Nephron (organoid): ENCODE measurements at regions not wholly inside any gene's neighbourhood (a gene's known extent, or its start where the extent isn't known, plus 50 kb on each side); places are given as distances from the start of the nearest gene placed in this dataset.
A peak's percentile ranks its signal among the peaks of the same experiment; 100 is the strongest.

Experiments used
- H3K27ac Mint-ChIP-seq, 3 experiments: 2 replicates each; pipeline ENCODE4 v1.8.0; 2020; ENCODE audit warnings: mixed read lengths in 3 of 3, mild to moderate bottlenecking in 2 of 3, moderate library complexity in 1 of 3
- H3K27me3 Mint-ChIP-seq: 2 replicates; pipeline ENCODE4 v1.8.0; 2021; ENCODE audit warnings: low read depth, mild to moderate bottlenecking, moderate library complexity, mixed read lengths
- H3K36me3 Mint-ChIP-seq: 2 replicates; pipeline ENCODE4 v1.8.0; 2020; ENCODE audit warnings: low read depth, mixed read lengths
- H3K4me1 Mint-ChIP-seq: 2 replicates; pipeline ENCODE4 v1.8.0; 2020; ENCODE audit warnings: mixed read lengths
- H3K4me3 Mint-ChIP-seq, 3 experiments: 2 replicates each; pipeline ENCODE4 v1.8.0; 2020; ENCODE audit warnings: mild to moderate bottlenecking in 3 of 3, mixed read lengths in 3 of 3, moderate library complexity in 2 of 3
- H3K9me3 Mint-ChIP-seq: 2 replicates; pipeline ENCODE4 v1.8.0; 2020; ENCODE audit warnings: mixed read lengths
- CTCF ChIP-seq, 3 experiments: fragments of 200-600 bp; sonication (generic); IDR thresholded peaks; one replicate each; pipeline ENCODE4 v1.5.0; 2021; ENCODE audit warnings: antibody characterized with exemption in 3 of 3; ENCODE audit not compliant: unreplicated experiment in 3 of 3

- no peaks in the 10 kb centered on the region for H3K27me3 Mint-ChIP-seq
- no peak for TF ChIP-seq CTCF (IDR thresholded peaks at IDR 0.05; ENCODE audit: unreplicated experiment in 3 of 3)
- H3K9me3 Mint-ChIP-seq, result no peaks in the 10 kb centered on the region
- no peaks in the 10 kb centered on the region for H3K36me3 Mint-ChIP-seq
- H3K27ac Mint-ChIP-seq, result peak overlapping the region in 2 of 3 experiments; percentile 10 to 95
- peaks cover 67% of the 10 kb centered on the region for H3K4me1 Mint-ChIP-seq
- no peak overlapping the region for H3K4me3 Mint-ChIP-seq
These were observed 65.3 kb upstream of the SERP2 start for GRCh38 chr13:44308352-44308751.

DNA sequence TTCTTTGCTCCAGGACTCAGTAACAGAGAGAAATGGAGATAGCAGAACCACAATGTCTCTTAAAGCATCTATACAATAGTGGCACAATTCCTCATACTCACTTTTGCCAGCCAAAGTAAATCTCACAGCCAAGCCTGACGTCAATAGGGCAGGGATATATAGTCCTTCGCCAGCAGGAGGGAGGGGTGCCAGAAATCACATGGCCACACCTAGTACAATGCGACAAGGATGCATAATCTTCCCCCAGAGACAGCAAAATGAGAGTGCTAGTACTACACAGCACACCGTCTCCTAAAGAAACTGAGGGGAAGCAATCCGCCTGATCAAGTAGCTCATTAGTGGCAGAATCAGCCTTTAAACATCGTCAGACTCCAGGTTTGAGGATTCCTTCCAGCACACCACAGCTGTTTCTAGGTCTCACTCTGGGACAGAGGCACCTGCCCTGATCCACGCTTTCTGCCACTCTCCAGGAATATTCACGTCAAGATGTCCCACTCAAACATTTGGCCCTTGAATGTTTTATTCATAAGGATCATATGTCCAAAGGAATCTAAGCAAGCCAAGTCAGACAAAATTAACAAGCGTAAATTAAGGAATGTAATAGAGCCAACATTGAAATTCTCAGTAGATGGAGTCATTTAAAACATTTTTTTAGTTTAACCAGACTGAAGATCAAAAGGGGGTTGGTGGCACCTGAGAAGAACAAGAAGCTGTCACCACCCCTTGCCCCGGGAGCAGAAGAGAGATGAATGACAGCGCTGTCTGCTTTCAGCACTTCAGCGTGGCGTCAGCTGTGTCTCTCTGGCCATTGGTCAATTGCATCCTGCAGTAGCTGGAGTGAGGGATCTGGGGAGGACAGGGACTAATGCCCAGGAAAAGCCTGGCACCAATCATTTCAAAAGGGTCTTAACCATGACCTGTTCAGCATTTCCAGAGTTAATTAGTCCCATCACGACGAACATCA lies 63.5 kb upstream of the SERP2 start:
- no peaks in the 10 kb centered on the region for H3K36me3 Mint-ChIP-seq
- H3K27me3 Mint-ChIP-seq, result no peaks in the 10 kb centered on the region
- H3K27ac Mint-ChIP-seq, result peak overlapping the region in 2 of 3 experiments; percentile 23 to 40
- H3K9me3 Mint-ChIP-seq, result no peaks in the 10 kb centered on the region
- H3K4me3 Mint-ChIP-seq, result no peak overlapping the region
- H3K4me1 Mint-ChIP-seq, result peaks cover 49% of the 10 kb centered on the region
- no peak for TF ChIP-seq CTCF (IDR thresholded peaks at IDR 0.05; ENCODE audit: unreplicated experiment in 3 of 3)

DNA sequence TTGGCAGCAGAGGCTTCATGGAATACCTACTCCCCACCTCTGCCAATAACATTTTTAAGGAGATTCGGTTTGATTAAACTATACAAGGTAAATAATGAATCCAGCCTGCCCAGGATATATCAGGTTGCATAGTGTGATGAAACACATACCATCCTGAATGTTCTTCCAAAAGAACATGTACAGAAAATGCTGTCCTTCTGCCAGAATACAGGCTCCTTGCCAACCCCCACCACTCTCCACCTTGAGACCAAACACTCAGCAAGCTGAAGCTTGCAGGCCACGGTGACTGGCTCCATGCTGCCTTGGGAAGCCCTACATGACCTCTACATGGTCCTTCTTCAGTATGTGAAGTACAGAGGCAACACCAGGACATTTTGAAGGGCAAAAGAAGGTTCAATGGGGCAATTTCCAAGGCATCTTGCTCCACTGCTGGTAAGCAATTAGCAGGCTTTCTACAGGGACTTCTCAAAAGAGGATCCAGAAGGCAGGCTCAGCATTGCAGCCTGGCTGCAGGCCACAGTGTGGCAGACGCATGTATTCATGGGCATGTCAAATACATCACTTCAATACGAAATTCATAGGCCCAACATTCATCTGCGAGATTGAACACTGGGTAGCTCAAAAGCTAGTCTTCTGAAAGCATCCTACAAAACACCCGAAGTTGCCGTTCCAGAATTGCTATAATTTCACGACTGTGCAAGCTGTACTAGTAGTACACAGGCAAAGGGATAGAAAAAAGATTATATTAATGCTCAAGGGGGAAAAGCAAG lies 62.4 kb upstream of the SERP2 start:
- Mint-ChIP-seq H3K4me1 (peaks cover 38% of the 10 kb centered on the region), H3K36me3 (no peaks in the 10 kb centered on the region), H3K9me3 (no peaks in the 10 kb centered on the region), H3K27me3 (no peaks in the 10 kb centered on the region), H3K4me3 (no peak overlapping the region), H3K27ac (peak overlapping the region in 1 of 3 experiments; percentile 40)
- TF ChIP-seq CTCF (IDR thresholded peaks at IDR 0.05; ENCODE audit: unreplicated experiment in 3 of 3), result no peak

DNA sequence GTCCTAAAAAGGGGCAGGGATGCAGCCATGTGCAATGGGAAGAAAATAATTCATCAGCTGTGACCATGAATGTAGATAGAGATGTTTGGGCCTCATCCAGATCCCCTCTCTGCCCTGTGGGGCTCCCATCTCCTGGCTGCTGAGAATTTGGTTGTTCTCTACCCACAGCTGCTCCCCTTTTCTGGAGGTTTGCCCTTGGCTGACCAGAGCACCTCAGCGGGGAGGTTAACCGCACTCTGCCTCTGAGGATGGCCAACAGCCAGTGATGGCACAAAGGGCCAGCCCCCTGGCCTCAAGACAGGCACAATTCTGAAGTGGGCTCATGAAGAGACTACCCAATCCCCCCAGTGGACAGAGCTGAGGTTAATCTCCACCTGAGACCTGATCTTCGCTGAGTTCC lies 61.5 kb upstream of the SERP2 start:
- Mint-ChIP-seq H3K4me1 (peaks cover 29% of the 10 kb centered on the region), H3K4me3 (no peak overlapping the region), H3K36me3 (no peaks in the 10 kb centered on the region), H3K27ac (no peak overlapping the region), H3K9me3 (no peaks in the 10 kb centered on the region), H3K27me3 (no peaks in the 10 kb centered on the region)
- TF ChIP-seq CTCF (IDR thresholded peaks at IDR 0.05; ENCODE audit: unreplicated experiment in 3 of 3), result no peak

DNA sequence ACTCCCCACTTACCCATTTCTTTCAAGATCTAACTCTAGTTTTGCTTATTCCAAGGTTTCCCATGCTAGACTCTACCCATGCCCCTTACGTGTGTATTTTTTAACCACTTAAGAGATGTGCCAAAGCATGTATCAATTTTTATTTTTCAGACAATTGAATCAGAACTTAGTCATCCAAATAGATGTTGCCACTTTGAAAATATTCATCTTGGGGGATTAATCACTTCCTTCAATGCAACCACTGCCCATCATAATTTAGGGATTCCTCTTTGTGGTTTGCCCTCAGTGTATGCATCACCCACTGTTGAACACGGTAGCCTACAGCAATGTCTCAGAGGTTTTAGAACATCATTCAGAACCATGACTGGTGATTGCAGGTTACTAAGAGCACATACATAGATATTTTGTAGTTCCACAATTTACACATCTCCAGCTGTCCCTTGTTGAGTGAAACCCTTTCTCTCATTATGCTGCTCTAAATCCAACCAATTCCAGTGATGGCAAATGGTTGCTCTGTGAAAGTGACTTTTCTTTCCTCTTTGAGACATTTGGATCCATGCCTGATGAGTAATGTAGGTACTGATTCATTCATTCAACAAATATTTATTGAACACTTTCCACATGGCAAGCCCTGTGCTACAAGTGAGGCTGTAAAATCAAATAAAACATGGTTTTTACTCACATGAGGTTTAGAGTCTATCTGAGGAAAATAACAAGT lies 60.6 kb upstream of the SERP2 start:
- Mint-ChIP-seq H3K36me3 (no peaks in the 10 kb centered on the region), H3K4me3 (no peak overlapping the region), H3K27ac (peak overlapping the region in 1 of 3 experiments; percentile 4), H3K4me1 (peaks cover 28% of the 10 kb centered on the region), H3K27me3 (no peaks in the 10 kb centered on the region), H3K9me3 (no peaks in the 10 kb centered on the region)
- TF ChIP-seq CTCF (IDR thresholded peaks at IDR 0.05; ENCODE audit: unreplicated experiment in 3 of 3), result no peak
